ENCODE measurements at regions not wholly inside any gene's neighbourhood (a gene's known extent, or its start where the extent isn't known, plus 50 kb on each side); places are given as distances from the start of the nearest gene placed in this dataset.

GRCh38 chr16:74078511-74079231 lies 217.9 kb upstream of the PSMD7 start:
- no peak for TF ChIP-seq CTCF (IDR thresholded peaks at IDR 0.05; ENCODE audit: low read depth, low read length, missing control alignments)
- DNase-seq (ENCODE audit: low read depth) = no peak
- in situ Hi-C loops (cut with HindIII; ENCODE audit: low sequenced_read_pairs) = no loop called here
- H3K4me3 ChIP-seq (ENCODE audit: low read depth, low read length) = no peak overlapping the region

- in situ Hi-C loops (cut with HindIII; ENCODE audit: low sequenced_read_pairs) = no loop called here
- TF ChIP-seq CTCF (IDR thresholded peaks at IDR 0.05; ENCODE audit: low read depth, low read length, missing control alignments) = no peak
- H3K4me3 ChIP-seq (ENCODE audit: low read depth, low read length) = no peak overlapping the region
- DNase-seq (ENCODE audit: low read depth) = no peak
These were observed 220.0 kb upstream of the PSMD7 start for GRCh38 chr16:74076568-74076967.

- TF ChIP-seq CTCF (IDR thresholded peaks at IDR 0.05; ENCODE audit: low read depth, low read length, missing control alignments) = no peak
- DNase-seq (ENCODE audit: low read depth) = no peak
- H3K4me3 ChIP-seq (ENCODE audit: low read depth, low read length) = no peak overlapping the region
- in situ Hi-C loops (cut with HindIII; ENCODE audit: low sequenced_read_pairs) = no loop called here
These were observed 221.2 kb upstream of the PSMD7 start for GRCh38 chr16:74075393-74075792.

- in situ Hi-C loops (cut with HindIII; ENCODE audit: low sequenced_read_pairs) = no loop called here
- H3K4me3 ChIP-seq (ENCODE audit: low read depth, low read length) = no peak overlapping the region
- DNase-seq (ENCODE audit: low read depth) = no peak
- no peak for TF ChIP-seq CTCF (IDR thresholded peaks at IDR 0.05; ENCODE audit: low read depth, low read length, missing control alignments)
These were observed 223.2 kb upstream of the PSMD7 start for GRCh38 chr16:74073456-74073855.

GRCh38 chr16:74071996-74072535 lies 224.5 kb upstream of the PSMD7 start:
- in situ Hi-C loops (cut with HindIII; ENCODE audit: low sequenced_read_pairs) = no loop called here
- TF ChIP-seq CTCF (IDR thresholded peaks at IDR 0.05; ENCODE audit: low read depth, low read length, missing control alignments) = no peak
- H3K4me3 ChIP-seq (ENCODE audit: low read depth, low read length) = no peak overlapping the region
- no peak for DNase-seq (ENCODE audit: low read depth)

GRCh38 chr16:74070237-74070636 lies 226.4 kb upstream of the PSMD7 start:
- in situ Hi-C loops (cut with HindIII; ENCODE audit: low sequenced_read_pairs) = no loop called here
- no peak for DNase-seq (ENCODE audit: low read depth)
- H3K4me3 ChIP-seq (ENCODE audit: low read depth, low read length) = no peak overlapping the region
- TF ChIP-seq CTCF (IDR thresholded peaks at IDR 0.05; ENCODE audit: low read depth, low read length, missing control alignments) = no peak

Data from astrocyte of the cerebellum (primary cell).